ENCODE measurements at regions not wholly inside any gene's neighbourhood (a gene's known extent, or its start where the extent isn't known, plus 50 kb on each side); places are given as distances from the start of the nearest gene placed in this dataset.

- Histone ChIP-seq H2AFZ (no peak overlapping the region), H3K27ac (no peak overlapping the region), H4K20me1 (ENCODE audit: insufficient read depth) (no peaks in the 10 kb centered on the region), H3K4me1 (replicated peaks; ENCODE audit: insufficient read depth) (no peaks in the 10 kb centered on the region), H3K36me3 (ENCODE audit: low read depth) (no peaks in the 10 kb centered on the region), H3K79me2 (ENCODE audit: low read depth) (no peaks in the 10 kb centered on the region), H3K9me2 (ENCODE audit: insufficient read depth) (no peaks in the 10 kb centered on the region), H3K4me3 (no peak overlapping the region), H3K9me3 (ENCODE audit: insufficient read depth, low read depth) (no peaks in the 10 kb centered on the region), H3F3A (ENCODE audit: insufficient read depth, low read depth) (no peaks in the 10 kb centered on the region), H3K4me2 (no peak overlapping the region), H3K27me3 (ENCODE audit: insufficient read depth, low read depth) (no peaks in the 10 kb centered on the region)
- CTCF ChIA-PET = no interaction called here
- no peak for TF ChIP-seq EZH2 (IDR thresholded peaks at IDR 0.05; ENCODE audit: low read depth)
- no peak for TF ChIP-seq CTCF (conservative IDR thresholded peaks at IDR 0.05)
- BruUV-seq (replicated peaks) = no TSS peak
- DNase-seq = peak in 1 of 2 experiments; percentile 36
- POLR2A ChIA-PET (ENCODE audit: unreplicated experiment) = no interaction called here
- intact Hi-C loops (cut with micrococcal nuclease; ENCODE audit: unreplicated experiment) = no loop called here
Observed at GRCh38 chr17:54749157-54749556, 151.5 kb upstream of the TOM1L1 start.

- peak in 1 of 2 experiments; percentile 1 for DNase-seq
- peak; percentile 63 for TF ChIP-seq CTCF (conservative IDR thresholded peaks at IDR 0.05)
- TF ChIP-seq EZH2 (IDR thresholded peaks at IDR 0.05; ENCODE audit: low read depth) = no peak
- Histone ChIP-seq H4K20me1 (ENCODE audit: insufficient read depth) (no peaks in the 10 kb centered on the region), H3K27me3 (ENCODE audit: insufficient read depth, low read depth) (no peaks in the 10 kb centered on the region), H3K79me2 (ENCODE audit: low read depth) (no peaks in the 10 kb centered on the region), H3F3A (ENCODE audit: insufficient read depth, low read depth) (no peaks in the 10 kb centered on the region), H3K4me3 (no peak overlapping the region), H3K9me3 (ENCODE audit: insufficient read depth, low read depth) (no peaks in the 10 kb centered on the region), H3K27ac (no peak overlapping the region), H3K36me3 (ENCODE audit: low read depth) (no peaks in the 10 kb centered on the region), H2AFZ (no peak overlapping the region), H3K4me2 (no peak overlapping the region), H3K4me1 (replicated peaks; ENCODE audit: insufficient read depth) (no peaks in the 10 kb centered on the region), H3K9me2 (ENCODE audit: insufficient read depth) (no peaks in the 10 kb centered on the region)
- intact Hi-C loops (cut with micrococcal nuclease; ENCODE audit: unreplicated experiment) = no loop called here
- ChIA-PET POLR2A (ENCODE audit: unreplicated experiment) (no interaction called here), CTCF (no interaction called here)
- no TSS peak for BruUV-seq (replicated peaks)
Observed at GRCh38 chr17:54754560-54754959, 146.1 kb upstream of the TOM1L1 start.

GRCh38 chr17:54760836-54761235, 139.8 kb upstream of the TOM1L1 start:
- BruUV-seq (replicated peaks) = no TSS peak
- CTCF ChIA-PET = no interaction called here
- intact Hi-C loops (cut with micrococcal nuclease; ENCODE audit: unreplicated experiment) = no loop called here

More at GRCh38 chr17:54760836-54761235, 139.8 kb upstream of the TOM1L1 start:
- Histone ChIP-seq H2AFZ (no peak overlapping the region), H3K27ac (no peak overlapping the region), H3K4me2 (no peak overlapping the region), H3K79me2 (ENCODE audit: low read depth) (no peaks in the 10 kb centered on the region), H3K27me3 (ENCODE audit: insufficient read depth, low read depth) (no peaks in the 10 kb centered on the region), H3K9me2 (ENCODE audit: insufficient read depth) (no peaks in the 10 kb centered on the region; the same call in 1 of the 2 replicates), H4K20me1 (ENCODE audit: insufficient read depth) (no peaks in the 10 kb centered on the region), H3K4me3 (no peak overlapping the region), H3K36me3 (ENCODE audit: low read depth) (no peaks in the 10 kb centered on the region), H3F3A (ENCODE audit: insufficient read depth, low read depth) (no peaks in the 10 kb centered on the region), H3K4me1 (replicated peaks; ENCODE audit: insufficient read depth) (no peaks in the 10 kb centered on the region), H3K9me3 (ENCODE audit: insufficient read depth, low read depth) (no peaks in the 10 kb centered on the region)
- POLR2A ChIA-PET (ENCODE audit: unreplicated experiment) = no interaction called here
- TF ChIP-seq CTCF (conservative IDR thresholded peaks at IDR 0.05) (no peak), EZH2 (IDR thresholded peaks at IDR 0.05; ENCODE audit: low read depth) (no peak)
- DNase-seq = no peak
